ENCODE measurements at regions not wholly inside any gene's neighbourhood (a gene's known extent, or its start where the extent isn't known, plus 50 kb on each side); places are given as distances from the start of the nearest gene placed in this dataset.

GRCh38 chr5:180411948-180412347 is 58.8 kb upstream of the GFPT2 start:
- TF ChIP-seq CTCF (IDR thresholded peaks at IDR 0.05) (no peak), EZH2 (IDR thresholded peaks at IDR 0.05) (no peak)
